ENCODE measurements at regions not wholly inside any gene's neighbourhood (a gene's known extent, or its start where the extent isn't known, plus 50 kb on each side); places are given as distances from the start of the nearest gene placed in this dataset.
"Not testable (repeated sequence)": the region's sequence is repeated elsewhere in the genome, so short reads cannot be mapped to it uniquely, and the experiment has no call there.

DNA sequence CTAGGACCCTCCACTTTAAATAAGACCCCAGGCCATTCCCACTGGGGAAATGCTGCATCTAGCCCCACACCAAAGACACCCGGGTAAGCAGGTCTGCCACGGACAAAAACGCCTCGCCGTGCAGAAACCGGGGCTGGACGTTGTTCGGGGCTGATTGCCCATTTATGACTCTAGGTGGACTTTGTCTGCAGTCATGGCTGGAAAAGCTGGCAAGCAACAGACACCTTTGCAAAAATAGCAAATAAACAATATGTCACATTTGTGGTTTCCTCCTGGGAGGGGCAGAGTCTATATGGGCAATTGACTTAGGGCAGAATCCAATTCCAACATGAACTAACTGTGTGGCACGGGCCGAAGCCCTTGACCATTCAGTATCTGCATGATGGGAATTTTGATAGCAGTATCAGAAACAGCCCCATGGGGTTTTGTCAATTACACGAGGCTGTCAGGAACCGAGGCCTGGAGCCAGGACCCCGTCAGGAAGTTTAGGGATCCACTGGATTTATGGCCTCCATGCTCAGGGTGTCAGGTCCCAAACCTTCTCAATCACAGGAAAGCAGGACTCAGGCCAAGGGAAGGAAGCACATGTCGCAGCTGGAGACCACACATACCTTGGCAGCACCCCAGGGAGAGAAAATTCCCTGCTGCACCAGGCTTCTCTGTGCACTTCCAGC is 172.8 kb downstream of the OR4M2 start:
- H3K27ac Mint-ChIP-seq; H3K9me3 Mint-ChIP-seq; H3K4me3 Mint-ChIP-seq; H3K36me3 Mint-ChIP-seq (ENCODE audit: low read depth); DNase-seq (ENCODE audit: low spot score): not testable (repeated sequence)
- Mint-ChIP-seq H3K4me1 (ENCODE audit: low read depth) (peaks cover 18% of the 10 kb centered on the region), H3K27me3 (ENCODE audit: insufficient read depth) (peaks cover 18% of the 10 kb centered on the region)
- intact Hi-C loops (cut with micrococcal nuclease) = loop anchor here (5.0 kb wide), 1 partner anchor 1886 kb away; no protein-coding TSS in a partner anchor

DNA sequence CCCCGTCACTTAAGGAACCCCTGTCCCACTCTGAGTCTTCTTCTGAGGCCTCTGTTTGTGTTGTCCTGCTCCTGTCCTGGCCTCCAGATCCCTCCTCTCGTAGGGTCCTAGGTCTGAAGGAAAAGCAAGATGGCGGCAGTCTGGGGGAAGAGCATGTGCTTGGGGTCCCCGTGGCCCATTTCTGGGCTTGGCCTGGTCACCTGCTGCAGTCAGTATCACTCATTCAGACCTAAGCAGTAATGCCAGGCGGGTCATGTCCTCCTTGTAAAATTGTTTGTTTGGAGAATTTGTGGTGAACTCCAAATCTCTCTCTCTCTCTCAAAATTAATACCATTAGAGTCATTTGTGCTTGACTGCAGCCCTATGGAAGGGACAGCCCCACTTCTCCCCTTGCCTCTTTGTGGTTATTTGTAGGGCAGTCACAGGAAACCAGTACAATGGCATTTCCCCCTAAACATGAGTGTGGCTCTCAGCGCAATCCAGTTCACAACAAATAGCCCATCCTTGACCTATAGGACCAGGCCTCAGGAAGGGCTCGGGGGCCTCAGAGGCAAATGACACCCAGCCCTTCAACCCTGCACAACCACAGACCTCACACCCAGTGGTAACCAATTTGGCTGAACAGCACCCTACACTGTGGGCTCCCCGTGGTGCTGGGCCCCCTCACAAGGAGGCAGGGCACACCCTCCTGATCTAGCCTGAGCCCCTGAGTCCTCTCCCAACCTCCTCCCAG is 173.5 kb downstream of the OR4M2 start:
- Mint-ChIP-seq H3K9me3 (no peaks in the 10 kb centered on the region), H3K36me3 (ENCODE audit: low read depth) (no peaks in the 10 kb centered on the region), H3K4me3 (no peak overlapping the region), H3K27me3 (ENCODE audit: insufficient read depth) (peaks cover 14% of the 10 kb centered on the region), H3K4me1 (ENCODE audit: low read depth) (peaks cover 18% of the 10 kb centered on the region), H3K27ac (no peak overlapping the region)
- DNase-seq (ENCODE audit: low spot score) = no peak
- intact Hi-C loops (cut with micrococcal nuclease) = loop anchor here (5.0 kb wide), 1 partner anchor 1887 kb away; no protein-coding TSS in a partner anchor

DNA sequence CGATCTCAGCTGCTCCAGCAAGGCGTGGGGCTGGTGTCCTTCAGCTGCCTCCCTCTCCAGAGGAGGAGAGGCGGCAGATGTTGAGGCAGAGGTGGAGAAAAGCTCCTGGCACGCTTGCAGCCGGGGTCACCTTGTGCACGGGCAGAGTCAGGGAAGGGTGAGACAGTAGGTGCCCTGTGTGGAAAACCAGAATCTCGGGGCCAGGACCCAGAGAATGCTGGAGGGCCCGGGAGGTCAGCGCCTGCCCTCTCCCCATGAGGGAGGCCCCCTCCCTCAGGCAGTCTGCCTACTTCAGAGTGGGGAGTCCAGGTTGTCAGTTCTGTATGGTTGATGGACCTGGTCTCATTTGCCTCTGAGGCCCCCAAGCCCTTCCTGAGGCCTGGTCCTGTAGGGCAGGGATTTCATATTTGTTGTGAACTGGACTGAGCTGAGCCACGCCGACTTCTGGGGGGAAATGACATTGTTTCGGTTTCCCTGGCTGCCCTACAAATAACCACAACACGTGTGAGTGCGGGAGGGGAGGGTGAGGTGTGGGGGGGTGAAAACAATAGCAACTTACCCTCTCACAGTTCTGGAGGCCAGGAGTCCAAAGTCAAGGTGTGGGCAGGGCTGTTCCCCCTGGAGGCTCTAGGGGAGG is 174.2 kb downstream of the OR4M2 start:
- intact Hi-C loops (cut with micrococcal nuclease) = loop anchor here (5.0 kb wide), 1 partner anchor 1887 kb away; no protein-coding TSS in a partner anchor
- not testable (repeated sequence) for H3K9me3 Mint-ChIP-seq; DNase-seq (ENCODE audit: low spot score); H3K27ac Mint-ChIP-seq; H3K36me3 Mint-ChIP-seq (ENCODE audit: low read depth); H3K4me3 Mint-ChIP-seq
- H3K27me3 Mint-ChIP-seq (ENCODE audit: insufficient read depth) = peaks cover 13% of the 10 kb centered on the region
- H3K4me1 Mint-ChIP-seq (ENCODE audit: low read depth) = peaks cover 20% of the 10 kb centered on the region

DNA sequence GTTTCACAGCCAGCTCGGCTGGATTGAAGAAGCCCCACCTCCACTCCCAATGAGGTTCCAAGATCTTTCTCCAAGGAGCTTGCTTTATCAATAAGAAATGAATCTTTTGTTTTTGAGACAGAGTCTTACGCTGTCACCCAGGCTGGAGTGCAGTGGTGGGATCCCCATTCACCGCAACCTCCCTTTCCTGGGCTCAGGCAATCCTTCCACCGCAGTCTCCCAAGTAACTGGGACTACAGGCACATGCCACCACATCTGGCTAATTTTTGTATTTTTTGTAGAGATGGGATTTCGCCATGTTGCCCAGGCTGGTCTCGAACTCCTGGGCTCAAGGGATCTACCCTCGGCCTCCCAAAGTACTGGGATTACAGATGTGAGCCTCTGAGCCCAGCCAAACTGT is 175.3 kb downstream of the OR4M2 start:
- H3K36me3 Mint-ChIP-seq (ENCODE audit: low read depth); DNase-seq (ENCODE audit: low spot score); H3K9me3 Mint-ChIP-seq; H3K27ac Mint-ChIP-seq; intact Hi-C loops (cut with micrococcal nuclease); H3K4me3 Mint-ChIP-seq: not testable (repeated sequence)
- Mint-ChIP-seq H3K27me3 (ENCODE audit: insufficient read depth) (peaks cover 12% of the 10 kb centered on the region), H3K4me1 (ENCODE audit: low read depth) (peaks cover 31% of the 10 kb centered on the region)

DNA sequence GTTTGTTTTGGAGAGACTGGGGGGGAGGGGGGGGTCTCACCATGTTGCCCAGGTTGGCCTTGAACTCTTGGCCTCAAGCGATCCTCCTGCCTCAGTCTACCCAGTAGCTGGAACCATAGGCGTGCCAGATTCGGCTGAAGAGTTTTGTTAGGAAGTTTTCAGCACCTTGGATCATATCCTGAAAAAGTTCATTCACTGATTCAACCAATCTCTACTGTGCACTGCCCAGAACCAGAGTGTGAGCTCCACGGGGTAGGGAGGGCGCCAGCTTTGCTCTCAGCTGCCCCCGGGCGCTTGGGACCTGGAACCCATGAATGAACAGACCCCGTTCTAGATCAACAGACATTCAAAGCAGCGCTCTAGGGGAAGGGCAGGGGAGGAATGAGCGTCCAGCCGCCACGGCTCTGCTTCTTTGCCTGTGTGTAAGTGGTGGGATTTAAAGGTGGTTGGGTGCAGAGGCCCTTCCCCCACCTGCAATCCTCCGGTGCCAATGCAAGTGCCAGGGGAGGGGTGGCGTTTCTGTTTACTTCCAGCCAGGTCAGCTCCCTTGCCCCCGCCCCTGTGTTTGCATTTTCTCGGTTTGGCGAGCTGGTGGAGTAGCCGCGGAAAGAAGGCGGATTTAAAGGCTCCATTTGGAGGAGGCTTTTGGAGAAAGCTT is 176.2 kb downstream of the OR4M2 start:
- H3K4me3 Mint-ChIP-seq; H3K9me3 Mint-ChIP-seq; H3K36me3 Mint-ChIP-seq (ENCODE audit: low read depth); intact Hi-C loops (cut with micrococcal nuclease); H3K27ac Mint-ChIP-seq; DNase-seq (ENCODE audit: low spot score): not testable (repeated sequence)
- Mint-ChIP-seq H3K4me1 (ENCODE audit: low read depth) (peaks cover 40% of the 10 kb centered on the region), H3K27me3 (ENCODE audit: insufficient read depth) (peaks cover 12% of the 10 kb centered on the region)

DNA sequence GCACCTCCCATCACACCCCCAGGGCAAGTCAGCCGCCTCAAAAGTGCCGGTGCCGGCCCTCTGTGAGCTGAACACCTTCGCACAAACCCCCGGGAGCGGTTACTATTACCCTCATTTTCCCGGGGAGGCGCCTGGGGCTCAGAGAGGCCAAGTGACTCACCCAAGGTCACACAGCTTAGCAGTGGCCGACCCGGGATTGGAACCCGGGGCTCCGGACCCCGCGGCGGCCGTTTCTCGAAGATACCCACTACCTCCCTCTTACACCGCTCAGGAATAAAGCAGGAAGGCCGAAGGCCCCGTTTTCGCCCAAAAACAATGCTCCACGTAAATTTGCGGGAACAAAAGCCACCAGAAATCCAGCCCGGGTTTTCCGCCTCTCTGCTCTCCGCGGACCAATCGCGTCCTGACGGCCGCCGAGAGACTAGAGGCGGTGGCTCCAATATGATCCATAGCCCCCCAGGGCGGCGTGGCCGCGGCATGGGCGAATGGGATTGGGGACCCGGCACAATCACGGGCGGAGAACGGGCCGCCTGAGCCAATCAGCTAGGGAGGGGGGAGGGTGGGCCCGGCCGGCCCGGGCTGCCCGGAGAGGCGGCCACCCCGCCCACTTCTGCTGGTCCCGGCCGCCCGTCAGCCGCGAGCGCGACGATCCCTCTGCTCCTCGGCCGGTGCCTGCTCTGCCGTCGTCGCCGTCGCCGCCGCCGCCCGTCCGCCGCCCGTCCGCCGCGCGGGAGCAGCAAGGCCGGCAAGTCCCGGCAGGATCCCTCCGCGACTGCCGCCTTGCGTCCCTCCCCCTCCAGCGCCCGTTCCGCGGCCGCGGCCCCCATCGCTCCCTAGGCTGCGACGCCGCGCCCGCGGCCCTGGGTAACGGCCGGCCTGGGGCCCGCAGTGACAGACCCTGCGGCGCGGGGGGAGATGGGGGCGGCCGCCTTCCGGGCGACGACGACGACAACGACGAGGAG is 177.0 kb downstream of the OR4M2 start:
- no peaks in the 10 kb centered on the region for H3K9me3 Mint-ChIP-seq
- H3K4me1 Mint-ChIP-seq (ENCODE audit: low read depth) = peaks cover 42% of the 10 kb centered on the region
- H3K27ac Mint-ChIP-seq = no peak overlapping the region
- intact Hi-C loops (cut with micrococcal nuclease) = no loop called here
- peaks cover 12% of the 10 kb centered on the region for H3K27me3 Mint-ChIP-seq (ENCODE audit: insufficient read depth)
- H3K36me3 Mint-ChIP-seq (ENCODE audit: low read depth) = no peaks in the 10 kb centered on the region
- H3K4me3 Mint-ChIP-seq = no peak overlapping the region
- DNase-seq (ENCODE audit: low spot score) = no peak

DNA sequence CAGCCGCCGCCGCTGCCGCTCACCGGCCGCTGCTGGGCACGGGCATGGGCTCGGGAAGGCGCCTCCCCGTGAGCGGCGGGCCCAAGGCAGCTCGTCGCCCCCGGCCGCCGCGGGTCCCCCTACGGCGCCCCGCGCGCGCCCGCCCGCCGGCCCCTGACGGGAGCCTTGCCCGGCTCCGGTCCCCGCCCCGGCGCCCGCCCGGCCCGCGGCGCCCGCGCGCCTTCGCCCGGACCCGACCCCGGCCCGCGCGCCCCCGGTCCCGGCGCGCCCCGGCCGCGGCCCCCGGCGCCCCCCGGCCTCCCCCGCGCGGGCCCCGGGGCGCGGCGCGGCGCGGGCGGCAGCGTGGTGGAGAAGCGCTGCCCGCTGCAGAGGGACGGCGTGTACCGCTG is 177.7 kb downstream of the OR4M2 start:
- H3K27ac Mint-ChIP-seq = no peak overlapping the region
- H3K36me3 Mint-ChIP-seq (ENCODE audit: low read depth) = no peaks in the 10 kb centered on the region
- intact Hi-C loops (cut with micrococcal nuclease) = no loop called here
- peaks cover 42% of the 10 kb centered on the region for H3K4me1 Mint-ChIP-seq (ENCODE audit: low read depth)
- H3K27me3 Mint-ChIP-seq (ENCODE audit: insufficient read depth) = peaks cover 12% of the 10 kb centered on the region
- no peak overlapping the region for H3K4me3 Mint-ChIP-seq
- no peak for DNase-seq (ENCODE audit: low spot score)
- H3K9me3 Mint-ChIP-seq = no peaks in the 10 kb centered on the region

DNA sequence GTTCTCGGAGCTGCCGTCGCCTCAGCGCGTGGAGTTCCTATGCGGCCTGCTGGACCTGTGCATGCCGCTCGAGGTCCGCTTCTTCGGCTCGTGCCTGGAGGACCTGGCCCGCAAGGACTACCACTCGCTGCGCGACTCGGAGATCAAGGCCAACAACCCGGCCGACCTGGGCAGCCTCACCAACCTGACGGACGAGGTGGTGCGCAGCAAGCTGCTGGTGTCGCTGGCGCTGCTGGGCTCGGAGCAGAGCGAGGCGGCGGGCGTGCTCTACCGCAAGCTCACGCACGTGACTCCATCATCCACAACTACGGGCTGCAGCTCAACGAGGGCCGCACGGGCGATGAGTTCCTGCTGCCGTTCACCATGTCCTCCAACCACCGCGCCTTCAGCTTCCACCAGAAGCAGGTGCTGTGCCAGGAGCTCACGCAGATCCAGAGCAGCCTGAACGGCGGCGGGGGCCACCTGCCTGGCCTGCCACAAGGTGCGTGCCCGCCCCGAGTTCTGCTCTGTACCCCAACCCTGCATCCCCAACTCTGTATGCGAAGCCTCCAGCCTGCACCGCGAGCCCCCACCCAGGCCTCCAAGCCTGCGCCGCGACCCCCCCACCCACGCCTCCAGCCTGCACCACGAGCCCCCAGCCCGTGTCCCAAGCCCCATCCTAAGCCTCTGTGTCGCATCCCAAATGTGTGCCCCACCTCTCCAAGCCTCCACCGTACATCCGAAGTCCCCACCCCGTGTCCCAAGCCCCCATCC is 178.2 kb downstream of the OR4M2 start:
- DNase-seq (ENCODE audit: low spot score) = no peak
- Mint-ChIP-seq H3K4me1 (ENCODE audit: low read depth) (peaks cover 41% of the 10 kb centered on the region), H3K27ac (no peak overlapping the region), H3K9me3 (no peaks in the 10 kb centered on the region), H3K36me3 (ENCODE audit: low read depth) (no peaks in the 10 kb centered on the region), H3K27me3 (ENCODE audit: insufficient read depth) (peaks cover 12% of the 10 kb centered on the region), H3K4me3 (no peak overlapping the region)
- intact Hi-C loops (cut with micrococcal nuclease) = no loop called here

DNA sequence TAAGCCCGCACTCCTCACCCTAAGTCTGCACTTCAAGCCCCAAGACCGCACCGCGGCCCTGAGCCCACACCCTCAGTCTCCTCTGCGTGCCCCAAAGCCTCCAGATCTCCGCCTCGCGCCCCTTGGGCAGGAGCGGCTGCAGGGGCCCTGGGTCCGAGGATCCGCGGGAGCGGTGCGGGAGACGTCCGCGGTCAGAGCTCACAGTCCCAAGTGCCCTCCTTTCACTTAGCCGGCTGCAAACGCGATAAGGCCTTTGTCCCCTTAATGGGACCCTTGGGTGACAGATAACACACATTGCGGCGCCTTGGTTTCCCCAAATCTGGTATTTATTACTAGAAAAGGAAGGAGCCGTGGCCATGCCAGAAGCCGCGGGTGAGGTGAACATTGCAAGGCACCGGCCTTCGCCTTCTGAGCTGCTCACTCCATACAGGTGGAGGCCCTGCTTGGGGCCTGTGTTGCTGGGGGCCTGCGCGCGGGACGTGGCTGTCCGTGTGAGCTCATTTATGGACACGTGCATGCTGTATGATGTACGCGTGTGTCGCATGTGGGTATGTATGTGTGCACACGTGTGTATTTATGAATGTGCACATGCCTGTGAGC is 178.9 kb downstream of the OR4M2 start:
- DNase-seq (ENCODE audit: low spot score); intact Hi-C loops (cut with micrococcal nuclease); H3K4me3 Mint-ChIP-seq; H3K36me3 Mint-ChIP-seq (ENCODE audit: low read depth); H3K27ac Mint-ChIP-seq; H3K9me3 Mint-ChIP-seq: not testable (repeated sequence)
- peaks cover 34% of the 10 kb centered on the region for H3K4me1 Mint-ChIP-seq (ENCODE audit: low read depth)
- peaks cover 12% of the 10 kb centered on the region for H3K27me3 Mint-ChIP-seq (ENCODE audit: insufficient read depth)

DNA sequence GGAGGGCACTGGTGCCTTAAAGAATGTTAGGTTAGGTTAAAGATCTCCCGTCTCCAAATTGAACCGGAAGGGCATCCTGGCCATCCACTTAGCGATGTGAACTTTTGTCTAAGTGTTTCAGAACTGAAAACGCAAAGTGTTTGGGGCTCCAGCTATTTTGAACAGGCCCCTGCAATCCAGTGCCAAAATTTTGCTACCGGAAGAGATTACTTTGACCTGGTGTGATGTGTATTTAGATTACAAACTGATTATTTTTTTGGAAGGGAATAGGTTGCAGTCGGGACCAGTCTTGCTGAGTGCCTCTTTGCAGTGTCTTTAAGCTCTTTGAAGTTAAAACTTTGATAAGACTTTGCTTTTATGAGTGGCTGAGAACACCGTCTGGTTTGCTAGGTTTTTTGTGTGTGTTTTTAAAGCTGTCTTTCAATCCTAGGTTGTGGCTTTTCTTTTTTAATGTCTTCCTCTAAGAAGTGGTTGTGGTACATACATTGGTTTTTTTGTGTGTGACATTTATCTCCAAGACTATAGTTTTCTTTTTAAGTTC is 179.6 kb downstream of the OR4M2 start:
- Mint-ChIP-seq H3K4me3 (peak overlapping the region; percentile 27), H3K36me3 (ENCODE audit: low read depth) (no peaks in the 10 kb centered on the region), H3K9me3 (no peaks in the 10 kb centered on the region), H3K27ac (peak overlapping the region; percentile 63), H3K27me3 (ENCODE audit: insufficient read depth) (peaks cover 12% of the 10 kb centered on the region), H3K4me1 (ENCODE audit: low read depth) (peaks cover 27% of the 10 kb centered on the region)
- no peak for DNase-seq (ENCODE audit: low spot score)
- intact Hi-C loops (cut with micrococcal nuclease) = loop anchor here (5.0 kb wide), 1 partner anchor 1903 kb away; no protein-coding TSS in a partner anchor

DNA sequence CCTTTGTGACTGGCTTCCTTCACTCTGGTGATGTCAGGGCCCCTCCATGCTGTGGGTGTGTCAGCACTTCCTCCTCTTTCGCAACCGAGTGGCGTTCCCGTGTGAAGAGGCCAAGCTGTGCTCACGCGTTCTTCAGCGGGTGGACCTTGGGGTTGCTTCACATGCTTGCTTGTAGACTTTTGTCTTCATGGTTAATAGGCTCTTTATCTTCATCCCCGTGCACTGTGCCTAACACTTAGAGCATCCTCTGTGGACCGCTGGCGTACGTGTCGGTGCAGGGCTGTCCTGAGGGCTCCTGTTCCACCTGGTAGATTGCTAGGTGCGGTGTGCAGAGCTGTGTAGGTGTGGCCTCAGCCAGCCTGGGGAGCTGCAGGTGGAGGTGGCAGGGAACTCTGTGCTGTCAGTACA is 182.3 kb downstream of the OR4M2 start:
- intact Hi-C loops (cut with micrococcal nuclease) = loop anchor here (5.0 kb wide), 1 partner anchor 1905 kb away; no protein-coding TSS in a partner anchor
- no peak overlapping the region for H3K27ac Mint-ChIP-seq
- H3K36me3 Mint-ChIP-seq (ENCODE audit: low read depth) = no peaks in the 10 kb centered on the region
- H3K27me3 Mint-ChIP-seq (ENCODE audit: insufficient read depth) = no peaks in the 10 kb centered on the region
- no peak for DNase-seq (ENCODE audit: low spot score)
- peaks cover 24% of the 10 kb centered on the region for H3K4me1 Mint-ChIP-seq (ENCODE audit: low read depth)
- no peak overlapping the region for H3K4me3 Mint-ChIP-seq
- H3K9me3 Mint-ChIP-seq = no peaks in the 10 kb centered on the region

All from activated T-helper 1 cell treated with anti-CD3 and anti-CD28 coated beads, Interleukin-12 subunit alpha, Interleukin-12 subunit beta, Interleukin-2, Interleukin-4 antibody, amounts not matched to agents 30 ng/mL and 10 ng/mL and 1 ng/mL, durations not matched to agents 14 hours and 24 hours and 36 hours (primary cell).